ENCODE measurements at regions not wholly inside any gene's neighbourhood (a gene's known extent, or its start where the extent isn't known, plus 50 kb on each side); places are given as distances from the start of the nearest gene placed in this dataset.

- TF ChIP-seq CTCF (conservative IDR thresholded peaks at IDR 0.05; ENCODE audit: low read length), result no peak
- TF ChIP-seq EZH2phosphoT487 (IDR thresholded peaks at IDR 0.05; ENCODE audit: borderline replicate concordance), result no peak
These were observed 232.8 kb upstream of the SALL1 start for GRCh38 chr16:51383909-51384308.
